ENCODE measurements at regions not wholly inside any gene's neighbourhood (a gene's known extent, or its start where the extent isn't known, plus 50 kb on each side); places are given as distances from the start of the nearest gene placed in this dataset.

GRCh38 chr4:180640193-180640592 is 1603.0 kb upstream of the TENM3 start:
- Histone ChIP-seq H3K9me3 (no peaks in the 10 kb centered on the region), H3K27me3 (no peaks in the 10 kb centered on the region), H3K4me3 (replicated peaks in 1 of 3) (no peak overlapping the region), H3K27ac (no peak overlapping the region), H3K36me3 (no peaks in the 10 kb centered on the region), H3K4me1 (no peaks in the 10 kb centered on the region)
- DNase-seq: no peak
- WGBS, 2 donors: 45 to 54% methylated on average over 2 of the region's 2 CpGs
- intact Hi-C loops (cut with DNase I): no loop called here
- TF ChIP-seq POLR2A (IDR thresholded peaks at IDR 0.05): no peak
- no peak for TF ChIP-seq CTCF (IDR thresholded peaks at IDR 0.05)

DNA sequence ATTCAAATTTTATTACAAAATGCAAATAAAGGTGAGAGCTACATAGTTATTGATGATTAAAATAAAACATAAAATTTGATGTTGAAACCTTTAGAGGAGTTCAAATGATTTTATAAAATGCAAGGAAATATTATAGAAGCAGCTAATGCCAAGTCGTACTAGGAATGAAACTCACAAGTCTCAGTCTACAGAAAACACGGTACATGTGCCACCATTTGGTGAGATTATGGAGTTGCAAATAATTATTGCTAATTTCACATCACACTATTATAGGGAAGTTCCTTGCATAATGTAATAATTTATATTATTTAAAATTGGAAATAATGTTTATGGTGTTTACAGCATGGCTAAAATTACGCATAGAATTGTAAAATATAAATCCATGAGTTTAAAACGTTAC is 1601.7 kb upstream of the TENM3 start:
- no peak for TF ChIP-seq CTCF (IDR thresholded peaks at IDR 0.05)
- TF ChIP-seq POLR2A (IDR thresholded peaks at IDR 0.05): no peak
- no peaks in the 10 kb centered on the region for H3K4me1 ChIP-seq
- no peak overlapping the region for H3K27ac ChIP-seq
- H3K27me3 ChIP-seq: no peaks in the 10 kb centered on the region
- H3K9me3 ChIP-seq: no peaks in the 10 kb centered on the region
- H3K36me3 ChIP-seq: no peaks in the 10 kb centered on the region
- 57 to 76% methylated on average over 4 of the region's 4 CpGs for WGBS, 2 donors
- intact Hi-C loops (cut with DNase I): no loop called here
- H3K4me3 ChIP-seq (replicated peaks in 1 of 3): no peak overlapping the region
- DNase-seq: no peak

GRCh38 chr4:180642732-180643131 is 1600.5 kb upstream of the TENM3 start:
- no peaks in the 10 kb centered on the region for H3K4me1 ChIP-seq
- WGBS, 2 donors: 90 to 93% methylated on average over 9 of the region's 9 CpGs
- H3K9me3 ChIP-seq: no peaks in the 10 kb centered on the region
- no peak for DNase-seq
- no peak for TF ChIP-seq POLR2A (IDR thresholded peaks at IDR 0.05)
- TF ChIP-seq CTCF (IDR thresholded peaks at IDR 0.05): no peak
- no peak overlapping the region for H3K27ac ChIP-seq
- H3K27me3 ChIP-seq: no peaks in the 10 kb centered on the region
- H3K4me3 ChIP-seq (replicated peaks in 1 of 3): no peak overlapping the region
- no peaks in the 10 kb centered on the region for H3K36me3 ChIP-seq
- intact Hi-C loops (cut with DNase I): no loop called here

DNA sequence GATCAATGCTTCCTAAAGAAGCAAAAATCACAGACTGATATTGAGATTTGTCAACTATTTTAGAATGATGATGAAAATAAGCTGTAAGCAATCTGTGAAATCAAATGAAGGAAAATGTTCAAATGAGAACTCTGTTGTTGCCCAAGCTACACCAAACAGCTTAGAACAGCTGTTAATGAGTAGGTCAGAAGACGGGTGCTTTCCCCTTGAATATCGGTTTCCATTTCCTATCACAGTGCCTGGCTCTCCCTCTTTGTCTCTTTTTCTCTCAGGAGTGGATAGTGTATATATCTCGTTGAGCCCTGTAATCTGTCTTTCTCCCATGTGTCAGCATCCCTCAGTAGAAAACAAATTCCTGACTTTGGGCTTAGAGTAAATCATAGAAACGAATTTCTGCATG is 1592.9 kb upstream of the TENM3 start:
- Histone ChIP-seq H3K27me3 (no peaks in the 10 kb centered on the region), H3K4me3 (replicated peaks in 1 of 3) (no peak overlapping the region), H3K27ac (no peak overlapping the region), H3K4me1 (no peaks in the 10 kb centered on the region), H3K9me3 (no peaks in the 10 kb centered on the region), H3K36me3 (no peaks in the 10 kb centered on the region)
- no peak for DNase-seq
- 74 to 76% methylated on average over 4 of the region's 4 CpGs for WGBS, 2 donors
- intact Hi-C loops (cut with DNase I): no loop called here
- TF ChIP-seq POLR2A (IDR thresholded peaks at IDR 0.05) (no peak), CTCF (IDR thresholded peaks at IDR 0.05) (no peak)

- H3K27ac ChIP-seq: no peak overlapping the region
- TF ChIP-seq CTCF (IDR thresholded peaks at IDR 0.05) (no peak), POLR2A (IDR thresholded peaks at IDR 0.05) (no peak)
- H3K36me3 ChIP-seq: no peaks in the 10 kb centered on the region
- no peaks in the 10 kb centered on the region for H3K9me3 ChIP-seq
- DNase-seq: no peak
- WGBS, 2 donors: 56 to 81% methylated on average over 1 of the region's 1 CpG
- intact Hi-C loops (cut with DNase I): no loop called here
- no peaks in the 10 kb centered on the region for H3K27me3 ChIP-seq
- no peak overlapping the region for H3K4me3 ChIP-seq (replicated peaks in 1 of 3)
- H3K4me1 ChIP-seq: no peaks in the 10 kb centered on the region
Measured at GRCh38 chr4:180652533-180652932, 1590.7 kb upstream of the TENM3 start.
